ENCODE measurements at regions not wholly inside any gene's neighbourhood (a gene's known extent, or its start where the extent isn't known, plus 50 kb on each side); places are given as distances from the start of the nearest gene placed in this dataset.

DNA sequence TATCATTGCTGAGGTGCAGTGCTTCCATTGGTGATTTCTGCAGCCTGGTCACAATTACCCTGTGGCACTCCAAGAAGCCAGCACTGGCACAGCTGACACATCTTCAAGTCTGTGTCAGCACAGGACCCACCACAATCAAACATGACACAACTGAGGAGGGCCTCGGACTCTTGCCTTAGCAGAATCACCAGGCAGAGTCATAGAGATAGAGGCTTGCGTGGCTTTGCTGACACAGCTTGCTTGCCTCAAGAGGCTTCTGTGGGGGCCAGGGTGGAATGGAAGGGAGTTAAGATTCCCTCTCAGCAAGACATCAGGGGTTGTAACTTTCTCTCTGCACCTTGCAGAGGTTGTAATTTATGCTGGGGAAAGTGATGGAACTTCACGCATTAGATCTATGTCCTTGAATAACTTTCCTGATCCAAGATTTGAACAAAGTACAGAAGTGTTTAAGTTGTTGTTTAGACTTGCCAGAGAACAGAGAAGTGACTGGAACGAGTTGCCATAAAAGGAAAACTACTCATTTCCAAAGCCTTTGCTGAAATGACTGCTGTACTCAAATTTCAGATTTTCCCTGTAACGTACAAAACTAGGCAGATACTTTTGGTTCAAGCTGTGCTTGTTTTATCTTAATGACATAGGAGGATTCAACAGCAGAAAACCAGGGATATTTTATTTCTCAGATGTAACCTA, 170.7 kb downstream of the DIPK2A start:
- DNase-seq, result no peak

DNA sequence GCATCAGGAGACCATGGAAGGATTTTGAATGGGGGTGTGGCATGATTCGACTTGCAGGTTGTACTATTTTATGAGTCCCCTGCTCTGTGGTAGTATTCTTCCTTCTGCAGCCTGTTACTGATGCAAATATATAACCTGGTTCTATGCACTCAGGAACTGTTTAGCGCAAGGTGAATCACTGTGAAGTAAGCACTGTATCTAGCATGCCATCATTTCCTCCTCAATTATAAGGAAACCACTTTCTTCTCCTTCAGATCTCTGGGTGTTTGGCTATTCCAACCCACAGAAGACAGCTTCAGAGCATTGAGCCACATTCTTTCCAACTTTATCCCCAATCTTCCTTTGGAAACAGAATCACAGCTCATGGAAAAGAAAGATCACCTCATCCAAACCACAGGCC, 176.7 kb downstream of the DIPK2A start:
- DNase-seq, result no peak

DNA sequence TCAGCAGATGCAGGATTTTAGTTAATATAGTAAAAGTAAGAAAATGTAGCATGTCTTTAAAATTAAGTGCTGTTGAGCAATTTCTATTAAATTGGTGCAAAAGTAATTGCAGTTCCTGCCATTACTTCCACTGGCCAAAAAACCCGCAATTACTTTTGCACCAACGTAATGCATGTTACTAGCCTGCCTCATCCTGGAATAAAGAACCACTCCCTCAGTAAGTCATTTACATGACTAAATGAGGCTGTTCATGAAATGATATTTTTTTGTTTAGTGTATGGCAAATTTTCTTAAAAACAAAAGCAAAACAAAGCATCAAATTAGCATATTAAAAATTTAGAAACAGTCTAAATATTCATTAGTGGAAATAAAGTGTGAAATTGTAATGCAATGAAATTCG, 180.4 kb downstream of the DIPK2A start:
- DNase-seq, result no peak

DNA sequence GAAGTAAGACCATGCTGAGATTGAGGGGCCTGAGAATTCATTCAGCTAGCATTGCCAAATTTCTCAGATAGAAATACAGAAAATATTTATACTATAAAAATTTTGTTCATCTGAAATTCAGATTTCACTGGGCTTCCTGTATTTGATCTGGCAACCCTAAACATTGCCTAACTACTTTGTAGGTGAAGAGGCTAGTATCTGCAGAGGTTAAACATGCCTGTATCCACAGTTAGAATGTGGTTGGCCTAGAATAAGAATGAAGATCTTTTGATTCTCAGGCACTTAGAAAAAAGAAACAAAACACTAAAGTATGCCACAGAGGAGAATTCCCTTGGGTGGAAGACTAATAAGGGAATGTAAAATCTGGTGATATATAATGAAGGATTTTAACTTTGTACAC, 189.0 kb downstream of the DIPK2A start:
- no peak for DNase-seq

DNA sequence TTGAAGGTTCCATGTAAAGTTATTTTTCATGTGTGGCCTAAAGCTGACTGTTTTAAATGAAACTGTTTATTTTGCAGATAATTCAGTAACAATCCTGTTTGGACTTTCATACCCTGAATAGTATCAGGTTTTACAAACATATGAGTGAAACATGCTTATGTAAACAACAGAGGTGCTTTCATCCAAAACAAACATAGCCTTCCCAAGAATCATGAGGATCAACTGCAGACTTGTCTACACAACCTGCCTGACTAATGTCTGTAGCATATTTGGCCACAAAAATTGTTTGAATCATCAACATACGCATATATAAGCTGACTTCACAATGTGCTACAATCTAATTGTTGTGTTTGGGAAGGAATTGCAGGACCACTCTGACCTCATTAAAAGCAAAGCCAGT, 190.4 kb downstream of the DIPK2A start:
- no peak for DNase-seq

DNA sequence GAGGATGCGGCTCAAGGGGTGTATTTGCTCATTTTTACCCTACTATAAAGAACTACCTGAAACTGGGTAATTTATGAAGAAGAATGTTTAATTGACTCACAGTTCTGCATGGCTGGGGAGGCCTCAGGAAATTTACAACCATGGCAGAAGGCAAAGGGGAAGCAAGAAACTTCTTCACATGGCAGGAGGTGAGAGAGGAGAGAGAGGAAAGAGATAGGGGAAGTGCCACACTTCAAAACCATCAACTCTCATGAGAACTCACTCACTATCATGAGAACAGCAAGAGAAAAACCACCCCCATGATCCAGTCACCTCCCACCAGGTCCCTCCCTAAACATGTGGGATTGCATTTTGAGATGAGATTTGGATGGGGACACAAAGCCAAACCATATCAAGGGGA, 192.7 kb downstream of the DIPK2A start:
- no peak for DNase-seq

DNA sequence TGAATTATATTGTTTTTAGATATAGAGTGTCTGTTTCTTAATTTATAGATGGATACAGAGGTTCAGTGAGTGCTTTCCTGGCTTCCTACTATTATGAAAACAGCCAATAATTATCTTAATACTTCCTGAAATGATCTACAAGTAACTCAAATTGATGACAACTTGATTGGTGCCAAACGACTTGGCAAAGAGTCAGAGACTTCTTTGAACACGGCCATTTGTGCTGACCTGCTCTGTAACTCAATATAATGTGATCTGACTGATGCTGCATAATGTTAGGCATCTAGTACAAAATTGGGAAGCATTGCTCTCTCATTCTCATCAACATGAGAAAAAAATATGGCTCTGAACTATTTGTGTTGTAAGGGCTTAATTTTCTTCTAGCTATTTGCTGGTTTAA, 193.9 kb downstream of the DIPK2A start:
- DNase-seq, result no peak

DNA sequence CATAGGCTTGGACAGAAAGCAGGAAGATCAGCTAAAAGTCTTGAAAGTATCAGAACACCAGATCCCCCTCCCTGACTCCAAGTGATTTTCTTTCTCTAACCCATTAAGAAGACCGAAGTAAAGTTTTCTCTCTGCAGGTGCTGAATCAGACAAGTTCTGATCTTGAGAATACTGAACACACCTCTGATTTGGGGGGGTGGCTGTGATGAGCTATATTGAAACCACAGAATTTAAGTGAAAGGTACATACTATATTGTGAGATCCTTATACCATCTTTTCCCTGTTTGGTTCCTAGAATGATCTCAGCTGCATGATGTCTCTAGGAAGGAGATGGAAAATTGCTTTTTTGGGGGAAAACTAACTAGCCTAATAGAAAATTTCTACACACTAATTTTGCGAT, 196.0 kb downstream of the DIPK2A start:
- no peak for DNase-seq

DNA sequence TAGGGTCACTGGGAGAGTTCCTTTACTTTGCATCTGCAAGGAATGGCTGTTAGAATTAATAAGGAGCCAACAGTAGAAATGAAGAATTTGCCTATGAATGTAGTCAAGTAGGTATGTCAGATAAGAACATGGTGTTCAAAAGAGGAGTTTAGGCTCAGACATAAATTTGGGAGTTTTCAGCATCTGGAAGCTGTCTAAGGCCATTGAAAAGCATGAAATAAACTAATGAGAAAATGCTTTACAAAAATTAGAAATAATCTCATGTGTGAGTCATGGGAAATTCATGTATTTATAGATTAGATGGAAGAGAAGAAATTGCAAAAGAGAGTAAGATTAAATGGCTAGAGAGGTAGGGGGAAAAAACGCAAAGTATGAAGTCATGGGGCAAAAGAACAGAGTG, 201.9 kb downstream of the DIPK2A start:
- no peak for DNase-seq

DNA sequence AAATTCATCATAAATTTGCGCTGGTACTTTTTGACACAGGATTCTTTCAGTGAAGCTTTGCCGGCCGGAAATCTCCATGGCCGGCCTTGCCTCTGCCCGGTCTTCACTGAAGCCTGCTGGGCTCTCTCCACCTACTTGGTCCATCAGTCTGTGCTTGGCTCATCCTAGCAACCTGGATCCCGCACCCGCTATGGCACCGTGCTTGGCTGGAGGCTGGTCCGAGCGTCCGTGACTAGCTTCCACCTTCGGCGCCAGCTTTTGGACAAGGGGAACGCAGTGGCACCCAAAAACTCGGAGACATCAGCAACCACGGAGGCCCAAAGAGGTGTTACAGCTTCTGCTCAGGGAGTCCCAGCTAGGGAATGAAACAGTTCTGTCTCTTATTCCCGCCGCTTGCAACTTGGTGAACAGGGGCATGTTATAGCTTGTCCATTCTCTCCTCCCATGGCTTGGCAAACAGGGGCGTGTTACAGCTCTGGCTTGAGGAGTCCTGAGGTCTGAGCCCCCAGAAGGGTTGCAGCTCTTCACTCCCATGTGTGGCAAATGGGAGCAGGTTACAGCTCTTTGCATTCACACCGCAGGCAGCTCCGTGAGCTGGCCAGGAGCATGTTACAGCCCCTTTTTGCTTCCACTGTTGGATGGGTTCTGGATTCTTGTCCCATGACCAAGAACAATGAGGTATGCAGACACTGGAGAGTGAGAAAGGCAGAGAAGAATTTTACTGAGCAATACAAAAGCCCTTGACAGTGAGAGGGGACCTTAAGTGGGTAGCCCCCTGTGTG, 204.2 kb downstream of the DIPK2A start:
- DNase-seq, result no peak

DNA sequence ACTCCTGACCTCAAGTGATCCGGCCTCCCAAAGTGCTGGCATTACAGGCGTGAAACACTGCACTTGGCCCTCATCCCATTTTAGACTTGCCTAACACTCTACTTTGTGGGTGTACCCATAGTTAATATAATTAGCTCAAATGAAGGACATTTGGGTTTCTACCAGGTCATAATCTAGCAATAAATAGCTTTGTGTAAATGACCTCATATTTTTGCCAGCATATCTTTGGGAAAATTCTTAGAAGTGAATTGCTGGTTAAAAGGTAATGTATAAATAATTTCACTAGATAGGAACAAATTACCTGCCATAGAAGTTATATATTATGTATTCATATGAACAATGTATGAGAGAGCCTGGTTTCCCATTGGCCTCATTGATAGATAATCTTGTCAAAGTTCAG, 206.0 kb downstream of the DIPK2A start:
- no peak for DNase-seq

DNA sequence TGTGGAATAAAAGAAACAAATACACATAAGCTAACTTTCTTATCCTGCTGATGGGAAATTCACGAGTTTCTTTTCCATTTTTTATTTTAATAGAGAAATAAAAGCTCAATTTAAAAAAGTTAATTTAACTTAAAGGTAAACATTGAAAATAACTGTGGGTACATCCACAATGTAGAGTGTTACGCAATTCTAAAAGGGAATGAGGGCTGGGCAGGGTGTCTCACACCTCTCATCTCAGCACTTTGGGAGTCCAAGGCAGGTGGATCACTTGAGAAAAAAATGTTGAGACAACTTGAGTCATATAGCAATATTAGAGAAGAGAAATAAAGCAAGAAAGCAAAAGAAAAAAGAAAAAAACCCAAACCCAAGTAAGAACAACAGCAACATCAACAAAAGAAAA, 207.0 kb downstream of the DIPK2A start:
- no peak for DNase-seq

DNA sequence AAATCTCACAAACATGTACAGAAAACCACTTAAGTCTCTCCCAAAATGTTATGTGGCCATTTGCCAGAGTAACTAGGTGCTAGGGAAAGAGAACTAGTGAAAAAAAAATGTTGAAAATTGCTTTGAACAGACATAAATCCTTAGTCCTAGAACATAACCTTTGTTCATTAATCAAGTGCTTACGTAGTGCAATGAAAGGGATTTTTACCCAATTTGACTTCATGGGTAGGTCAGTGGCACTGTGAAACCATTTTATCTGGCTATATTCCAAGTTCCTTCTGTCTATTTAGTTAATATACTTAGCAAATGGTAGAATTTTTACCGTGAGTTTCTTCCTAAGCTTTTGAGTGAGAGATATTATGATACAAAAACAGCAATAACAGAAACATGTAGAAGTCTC, 209.4 kb downstream of the DIPK2A start:
- DNase-seq, result no peak

DNA sequence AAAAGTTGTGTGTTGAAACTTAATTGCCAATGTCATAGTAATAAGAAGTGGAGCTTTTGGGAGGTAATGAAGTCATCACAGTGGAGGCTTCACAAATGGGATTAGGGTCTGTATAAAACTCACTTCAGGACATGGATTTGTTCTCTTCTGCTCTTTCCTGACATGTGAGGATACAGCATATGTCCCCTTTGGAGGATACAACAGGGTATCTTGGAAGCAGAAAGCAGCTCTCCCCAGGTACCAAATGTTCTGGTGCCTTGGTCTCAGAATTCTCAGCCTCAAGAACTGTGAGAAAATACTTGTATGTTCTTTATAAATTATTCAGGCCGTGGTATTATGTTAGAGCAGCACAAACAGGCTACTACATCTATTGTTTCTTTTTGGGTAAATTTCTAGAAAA, 210.9 kb downstream of the DIPK2A start:
- no peak for DNase-seq

DNA sequence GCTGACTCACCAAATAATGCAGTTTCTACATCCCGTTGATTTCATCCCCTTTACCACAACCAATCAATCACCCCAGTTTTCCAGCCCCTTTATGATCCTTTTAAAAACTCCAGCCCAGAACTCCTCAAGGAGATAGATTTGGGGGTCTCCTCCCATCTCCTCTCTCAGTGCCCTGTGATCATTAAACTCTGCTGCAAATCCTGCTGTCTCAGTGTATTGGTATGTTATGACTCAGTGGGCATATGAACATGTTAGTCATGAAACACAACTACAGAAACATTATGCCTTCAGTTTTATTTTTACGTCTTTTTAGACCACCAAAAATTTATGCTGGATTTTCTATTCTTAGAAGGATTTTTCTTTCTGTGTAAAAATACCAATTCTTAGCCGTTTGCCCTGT, 213.7 kb downstream of the DIPK2A start:
- DNase-seq, result no peak

DNA sequence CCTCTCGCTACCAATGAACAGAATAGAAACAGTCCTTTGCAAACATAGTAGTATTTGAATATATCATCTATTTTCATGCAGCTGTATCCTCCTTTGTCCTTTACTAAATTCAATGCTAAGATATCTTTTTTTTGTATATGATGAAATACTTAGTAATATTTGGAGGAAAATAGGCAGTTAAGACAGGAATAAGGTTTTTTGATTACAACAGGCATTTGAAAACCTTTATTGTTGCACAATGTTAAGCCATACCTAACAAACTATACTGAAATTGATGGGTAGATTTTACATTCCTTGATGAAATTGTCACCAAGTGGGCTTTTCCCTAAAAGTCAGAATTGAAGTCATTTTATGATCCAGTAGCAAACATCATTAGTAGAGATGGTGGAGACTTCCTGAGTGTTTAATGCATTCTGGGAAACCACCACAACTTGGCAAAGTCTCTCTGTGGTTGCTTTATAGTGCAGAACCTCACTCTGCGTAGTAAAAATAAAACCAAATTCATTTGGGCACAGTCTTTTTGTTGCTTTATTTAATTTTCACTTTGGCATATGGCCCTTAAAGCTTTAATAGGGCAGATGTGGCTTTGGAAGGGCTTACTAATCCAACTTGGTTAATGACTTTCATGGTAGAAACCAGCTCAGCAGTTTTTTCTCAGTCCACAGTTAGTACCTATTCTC, 216.0 kb downstream of the DIPK2A start:
- DNase-seq, result no peak

DNA sequence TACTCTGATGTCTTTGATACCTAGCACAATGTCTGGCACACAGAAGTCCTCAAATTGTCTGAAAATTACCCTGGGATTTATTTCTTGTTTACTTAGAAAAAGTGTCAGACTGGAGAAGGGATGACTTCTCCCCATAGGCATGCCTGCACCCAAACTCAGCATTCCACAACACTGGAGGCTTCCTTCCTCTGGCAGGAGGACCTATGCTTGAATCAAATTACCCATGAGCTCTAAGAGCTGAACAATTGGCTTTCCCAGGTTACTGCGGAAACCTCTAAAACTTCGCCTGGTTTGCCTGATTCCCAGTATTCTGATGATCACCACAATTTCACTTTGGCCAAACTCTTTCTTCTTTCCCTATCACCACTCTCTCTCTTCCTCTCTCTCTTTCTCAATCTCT, 217.4 kb downstream of the DIPK2A start:
- DNase-seq, result no peak

DNA sequence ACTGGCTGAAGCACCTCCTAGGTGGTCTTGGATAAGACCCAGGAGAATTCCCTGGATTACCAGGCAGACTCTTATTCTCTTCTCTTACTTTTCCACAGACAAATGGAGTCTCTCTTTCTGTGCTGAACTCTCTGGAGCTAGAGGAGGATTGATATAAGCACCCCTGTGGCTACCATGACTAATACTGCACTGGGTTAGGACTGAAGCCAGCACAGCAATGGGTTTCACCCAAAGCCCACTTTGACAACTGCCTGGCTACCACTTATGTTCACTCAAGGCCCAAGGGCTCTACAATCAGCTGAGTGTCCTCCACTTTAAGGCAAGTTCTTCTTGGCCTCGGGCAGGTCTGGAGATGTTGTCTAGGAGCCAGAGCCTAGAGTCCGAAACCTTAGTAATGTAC, 225.5 kb downstream of the DIPK2A start:
- no peak for DNase-seq

DNA sequence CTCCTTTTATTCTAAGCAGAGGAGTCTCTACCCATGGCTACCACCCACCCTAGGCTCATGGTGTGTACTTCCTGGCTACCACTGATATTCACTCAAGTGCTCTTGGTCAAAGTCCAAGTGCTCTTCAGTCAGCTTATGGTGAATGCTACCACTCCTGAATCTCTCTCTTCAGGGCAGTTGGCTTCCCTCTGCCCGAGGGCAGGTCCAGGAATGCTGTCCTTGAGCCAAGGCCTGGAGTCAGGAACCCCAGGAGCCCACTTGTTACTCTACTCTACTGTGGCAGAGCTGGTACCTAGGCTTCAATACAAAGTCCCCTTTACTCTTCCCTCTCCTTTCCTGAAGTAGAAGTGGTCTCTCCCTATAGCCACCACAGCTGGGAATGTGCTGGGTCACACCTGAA, 226.0 kb downstream of the DIPK2A start:
- no peak for DNase-seq

DNA sequence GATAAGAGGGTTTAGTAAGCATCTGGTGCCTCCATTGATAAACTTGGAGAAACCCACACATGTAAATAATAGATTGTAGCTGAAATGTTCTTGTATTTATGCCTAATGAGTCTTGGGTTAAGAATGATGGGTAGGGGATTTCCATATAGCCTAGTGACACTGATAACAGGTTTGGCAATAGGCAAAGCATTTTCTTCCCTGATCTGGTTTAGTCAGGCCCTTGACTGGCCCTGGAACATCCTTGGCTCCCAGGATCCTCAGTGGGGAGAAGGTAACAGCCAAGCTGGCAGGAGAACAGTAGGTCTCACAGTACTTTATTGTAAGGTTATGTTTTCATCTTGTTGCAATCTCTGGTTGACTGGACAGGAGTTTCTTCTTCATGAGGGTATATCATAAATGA, 228.4 kb downstream of the DIPK2A start:
- DNase-seq, result no peak

DNA sequence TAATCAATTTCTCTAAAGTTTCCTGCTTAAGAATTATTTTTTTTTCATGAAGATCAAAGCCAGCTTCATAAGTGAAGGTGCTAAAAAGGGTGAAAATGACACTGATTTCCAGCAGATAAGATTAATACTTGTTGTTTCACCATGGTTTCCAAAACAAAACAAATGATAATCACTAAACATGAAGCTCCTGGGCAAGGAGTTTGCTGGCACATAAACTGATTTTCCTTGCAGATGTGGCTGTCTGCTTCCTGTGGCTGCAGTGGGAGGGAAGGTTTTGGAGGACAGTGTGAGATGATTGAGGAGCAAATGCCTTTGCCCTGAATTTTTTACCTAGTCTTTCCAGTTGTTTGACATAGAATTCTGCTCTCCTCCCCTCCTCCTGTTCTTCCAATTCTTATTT, 228.8 kb downstream of the DIPK2A start:
- DNase-seq, result no peak

DNA sequence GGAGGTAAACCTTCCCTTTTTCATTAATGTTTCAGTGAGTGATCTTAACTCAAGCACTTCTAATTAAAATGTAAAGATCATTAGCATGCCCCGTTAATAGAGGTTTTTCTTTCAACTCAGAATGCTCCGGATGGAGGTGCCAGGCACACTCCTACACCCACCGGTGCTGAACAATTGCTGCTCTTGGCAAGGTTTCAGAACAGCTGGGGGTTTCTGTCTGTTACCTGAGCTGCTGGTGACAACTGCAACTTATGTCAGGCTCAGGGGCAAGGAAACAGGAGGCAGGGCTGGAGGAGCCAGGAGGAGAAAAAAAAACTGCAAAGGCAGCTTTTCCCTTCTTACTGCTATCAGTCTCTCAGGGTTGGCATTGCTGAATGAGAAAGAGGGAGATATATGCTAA, 250.1 kb downstream of the DIPK2A start:
- DNase-seq, result no peak

DNA sequence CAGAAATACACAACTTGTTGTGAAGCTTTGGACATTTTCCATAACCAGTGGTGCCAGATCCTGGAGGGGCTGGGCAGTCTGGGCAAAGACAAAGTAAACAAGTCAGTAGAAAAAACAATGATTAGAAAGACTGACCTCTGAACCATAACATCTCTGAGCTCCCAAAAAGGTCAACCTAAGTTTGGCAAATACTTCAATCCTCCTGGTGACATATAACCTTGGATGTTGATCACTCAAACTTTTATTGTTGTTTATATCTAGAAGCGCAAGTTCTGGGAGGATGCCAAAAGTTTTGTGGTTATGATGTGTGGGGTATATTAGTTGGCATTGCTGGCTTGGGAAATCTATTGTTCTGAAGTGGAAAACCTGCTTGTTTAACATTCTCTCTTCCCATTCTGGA, 257.7 kb downstream of the DIPK2A start:
- DNase-seq, result no peak

DNA sequence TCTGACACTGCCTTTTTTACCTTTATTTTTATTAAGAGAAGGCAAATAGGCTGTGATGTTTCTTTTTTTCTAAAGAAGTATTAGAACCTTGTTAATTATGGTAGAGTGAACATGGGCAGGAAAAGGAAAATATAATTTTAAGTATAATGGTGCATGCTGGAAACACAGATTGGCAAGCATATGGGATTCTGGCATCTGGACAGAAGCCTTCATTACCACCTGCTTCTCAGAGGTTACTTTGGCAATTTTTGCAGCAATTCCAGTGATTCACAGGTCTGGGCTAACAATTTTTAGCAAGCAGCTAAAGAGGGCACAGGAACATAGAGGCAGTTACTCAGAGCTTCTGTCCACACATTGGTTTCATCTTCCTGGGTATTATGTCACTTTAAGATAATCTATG, 258.3 kb downstream of the DIPK2A start:
- DNase-seq, result no peak

All from SW 1271 (cell line).